HG03064 (cell line): ENCODE measurements at regions not wholly inside any gene's neighbourhood (a gene's known extent, or its start where the extent isn't known, plus 50 kb on each side); places are given as distances from the start of the nearest gene placed in this dataset.

Source experiments
- ATAC-seq: cut with Tn5 transposase; IDR thresholded peaks from one replicate; pipeline ENCODE4 v1.9.1; 2021; ENCODE audit warnings: low read depth; ENCODE audit not compliant: unreplicated experiment

DNA sequence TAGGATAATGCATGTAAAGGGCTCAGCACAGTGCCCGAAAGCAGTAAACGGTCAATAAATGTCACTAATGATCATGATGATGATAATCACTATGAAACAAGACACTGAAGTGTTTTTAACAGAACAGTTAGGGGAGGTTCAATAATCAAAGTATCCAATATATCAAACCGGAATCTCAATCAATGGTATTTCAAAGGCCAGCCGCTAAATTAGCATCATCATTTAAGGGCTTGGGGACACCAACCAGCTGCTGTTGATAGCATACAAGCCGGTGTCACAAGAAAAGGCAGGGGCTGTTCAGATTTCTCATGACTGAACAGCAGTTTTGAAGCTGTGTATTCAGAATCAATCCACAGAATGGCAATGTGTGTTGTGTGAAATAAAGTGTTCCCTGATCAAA, 316.0 kb upstream of the NPVF start:
- no peak for ATAC-seq

- ATAC-seq = no peak
Measured at GRCh38 chr7:25545124-25546008, 317.1 kb upstream of the NPVF start.

DNA sequence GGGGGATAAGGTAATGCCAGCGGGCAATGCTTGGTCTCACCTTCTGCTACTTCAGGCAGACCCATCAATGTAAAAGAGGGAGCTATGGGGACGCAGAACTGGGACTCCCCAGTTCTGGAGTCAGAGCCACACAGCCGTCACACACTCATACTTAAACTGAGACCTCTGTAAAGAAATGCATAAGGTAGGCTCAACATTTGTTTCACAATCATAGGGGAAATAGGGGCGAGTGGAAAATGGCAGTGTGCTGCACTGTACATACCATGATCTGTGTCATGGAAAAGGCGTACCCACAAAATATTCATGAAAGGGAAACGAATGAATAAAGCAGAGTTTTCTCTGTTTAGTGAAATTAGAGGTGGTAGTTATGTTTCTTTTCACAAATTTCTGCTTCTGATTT, 318.0 kb upstream of the NPVF start:
- ATAC-seq = no peak

DNA sequence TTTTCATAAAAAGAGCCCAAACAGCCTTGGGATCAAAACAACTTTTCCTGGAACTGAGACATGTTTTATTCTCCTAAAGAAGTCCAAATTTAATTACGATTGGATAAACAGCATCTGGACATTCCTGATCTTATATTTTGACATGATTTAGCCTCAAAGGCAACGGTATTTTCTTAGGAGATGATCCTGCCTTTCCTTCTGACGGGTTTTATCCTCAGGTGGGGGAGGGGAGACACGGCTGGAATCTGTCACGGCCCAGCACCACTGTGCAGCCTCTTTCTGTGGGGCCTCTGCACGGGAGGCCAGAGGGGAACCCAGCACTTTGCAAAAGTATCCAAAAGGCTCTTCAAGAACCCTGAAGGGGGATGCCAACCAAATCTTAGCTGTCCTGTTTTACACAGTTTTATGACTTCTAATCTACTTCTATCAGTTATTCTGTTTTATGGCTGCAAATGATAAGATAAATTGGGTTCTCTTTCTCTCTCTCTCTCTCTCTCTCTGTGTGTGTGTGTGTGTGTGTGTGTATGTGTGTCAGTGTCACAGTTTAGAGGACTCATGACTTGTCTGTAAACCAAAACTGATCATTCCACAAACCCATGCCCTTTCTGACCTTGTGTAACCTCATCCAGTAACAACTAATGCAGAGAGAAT, 321.1 kb upstream of the NPVF start:
- no peak for ATAC-seq

GRCh38 chr7:25550149-25550548, 321.9 kb upstream of the NPVF start:
- ATAC-seq = no peak

GRCh38 chr7:25552998-25553397, 324.7 kb upstream of the NPVF start:
- no peak for ATAC-seq

GRCh38 chr7:25553580-25554291, 325.4 kb upstream of the NPVF start:
- no peak for ATAC-seq

GRCh38 chr7:25557379-25557917, 329.2 kb upstream of the NPVF start:
- ATAC-seq = no peak

- no peak for ATAC-seq
Measured at GRCh38 chr7:25557930-25558329, 329.6 kb upstream of the NPVF start.

DNA sequence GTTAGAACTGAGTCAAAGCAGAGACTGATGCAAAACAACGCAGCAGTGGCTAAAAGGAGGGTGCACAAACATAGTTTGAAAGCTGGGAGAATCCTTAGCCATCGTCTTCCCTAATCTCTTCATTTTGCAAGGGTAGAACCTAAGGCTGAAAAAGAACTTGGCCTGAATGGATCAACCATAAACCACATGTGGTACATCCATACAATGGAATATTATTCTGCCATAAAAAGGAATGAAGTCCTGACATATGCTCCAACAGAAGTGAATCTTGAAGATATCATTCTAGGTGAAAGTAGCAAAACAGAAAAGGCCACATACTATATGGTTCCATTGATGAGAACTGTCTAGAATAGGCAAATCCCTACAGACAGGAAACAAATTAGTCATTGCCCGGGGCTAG, 330.3 kb upstream of the NPVF start:
- no peak for ATAC-seq

DNA sequence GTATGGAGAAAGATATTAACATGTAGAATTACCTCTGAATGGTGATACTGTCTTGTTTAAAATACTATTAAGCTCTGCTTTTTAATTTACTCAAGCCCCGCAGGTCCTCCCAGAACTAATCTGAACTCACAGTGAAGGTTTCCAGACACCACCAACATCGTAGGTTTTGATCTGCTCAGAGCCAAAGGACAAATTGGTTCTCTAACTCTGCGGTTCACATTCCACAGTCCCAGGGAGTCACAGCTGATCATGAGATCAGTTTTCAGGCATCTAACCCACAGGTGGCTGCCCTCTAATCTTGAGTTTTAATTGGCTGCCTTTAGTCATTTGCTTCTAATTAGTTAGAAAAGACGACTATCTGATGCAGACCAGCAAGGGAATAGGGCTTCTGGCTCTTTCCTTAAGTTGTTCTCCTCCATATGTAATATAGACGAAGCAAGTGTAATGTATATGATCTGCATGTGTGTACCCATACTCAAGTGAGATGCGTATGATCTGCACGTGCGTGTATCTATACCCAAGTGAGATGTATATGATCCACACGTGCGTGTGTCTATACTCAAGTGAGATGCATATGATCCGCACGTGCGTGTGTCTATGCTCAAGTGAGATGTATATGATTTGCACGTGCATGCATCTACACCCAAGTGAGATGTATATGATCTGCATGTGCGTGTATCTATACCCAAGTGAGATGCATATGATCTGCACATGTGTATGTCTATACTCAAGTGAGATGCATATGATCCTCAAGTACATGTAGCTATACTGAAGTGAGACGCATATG, 331.5 kb upstream of the NPVF start:
- ATAC-seq = no peak

DNA sequence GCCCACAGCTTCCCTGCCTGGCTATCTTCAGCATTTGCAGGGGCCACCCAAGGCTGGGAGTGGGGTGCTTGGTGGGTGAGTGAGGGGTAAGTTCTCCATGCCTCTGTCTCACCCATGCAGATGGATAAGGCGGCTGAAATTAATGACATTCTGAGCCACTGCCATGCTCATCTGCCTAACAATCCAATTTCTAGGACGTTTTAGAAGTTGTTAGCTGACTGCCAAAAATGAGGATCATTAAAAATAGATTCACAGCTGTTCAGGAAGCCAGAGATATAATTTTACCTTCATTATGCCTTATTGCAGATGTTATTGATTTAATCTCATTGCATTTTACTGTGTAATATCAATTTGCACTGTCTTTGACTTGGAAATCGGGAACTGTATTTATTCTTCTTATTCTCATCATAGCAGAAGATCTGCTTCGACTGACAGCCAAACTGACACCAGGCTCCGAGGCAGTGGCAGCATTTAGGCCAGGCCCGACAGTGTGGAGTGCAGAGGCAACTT, 334.4 kb upstream of the NPVF start:
- no peak for ATAC-seq

DNA sequence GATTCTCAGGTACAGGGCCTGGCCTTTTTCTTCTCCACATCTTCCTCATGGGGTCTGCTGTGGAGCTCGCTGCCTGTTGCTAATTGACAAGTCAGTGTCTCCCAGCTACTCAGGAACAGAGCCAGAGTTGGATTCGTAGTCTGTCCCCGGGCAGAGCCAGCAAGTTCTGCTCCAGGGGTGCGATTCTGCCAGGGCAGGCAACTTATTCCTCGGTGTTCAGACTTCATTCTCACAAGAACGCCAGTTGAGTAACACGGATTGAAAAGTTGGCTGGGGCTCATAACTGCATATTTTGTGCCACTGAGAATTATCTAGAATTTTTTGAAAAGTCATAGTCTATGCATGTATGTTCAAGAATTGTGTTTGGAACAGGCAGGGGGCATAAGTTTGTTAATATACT, 336.7 kb upstream of the NPVF start:
- no peak for ATAC-seq

DNA sequence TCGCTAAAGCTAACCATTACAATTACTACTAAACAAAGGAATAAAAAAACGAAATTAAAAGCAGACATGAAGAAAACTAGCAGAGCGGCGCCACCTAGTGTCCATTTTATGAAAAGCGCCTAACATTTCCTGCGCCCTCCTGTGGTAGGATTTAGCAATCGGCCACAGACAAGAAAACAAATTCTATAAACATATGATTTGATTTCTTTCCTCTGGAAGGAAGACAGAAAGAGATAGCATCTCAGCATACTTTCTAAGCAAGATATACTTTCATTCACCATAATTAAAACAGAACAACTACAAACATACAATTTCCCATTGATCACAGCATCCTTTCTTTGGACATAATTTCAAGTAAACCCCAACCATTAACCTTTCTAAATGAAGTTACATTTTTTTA, 337.7 kb upstream of the NPVF start:
- no peak for ATAC-seq

GRCh38 chr7:25567430-25567829, 339.1 kb upstream of the NPVF start:
- no peak for ATAC-seq

DNA sequence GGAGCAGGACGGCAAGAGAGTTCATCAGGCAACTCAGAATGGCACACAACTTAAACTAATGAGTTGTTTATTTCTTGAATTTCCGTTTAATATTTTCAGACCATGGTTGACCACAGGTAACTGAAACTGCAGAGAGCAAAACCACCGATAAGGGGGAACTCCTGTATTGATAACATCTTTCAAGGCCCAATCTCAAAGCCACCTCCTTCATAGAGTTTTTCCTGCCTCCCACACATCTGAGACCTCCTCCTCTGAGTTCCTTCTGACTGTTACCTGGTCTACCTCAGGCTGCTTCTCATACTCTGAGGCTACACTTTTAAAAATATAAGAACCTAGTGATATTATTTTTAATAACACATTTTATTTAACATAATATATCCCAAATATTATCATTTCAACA, 341.5 kb upstream of the NPVF start:
- no peak for ATAC-seq

- no peak for ATAC-seq
Measured at GRCh38 chr7:25572423-25572822, 344.1 kb upstream of the NPVF start.

DNA sequence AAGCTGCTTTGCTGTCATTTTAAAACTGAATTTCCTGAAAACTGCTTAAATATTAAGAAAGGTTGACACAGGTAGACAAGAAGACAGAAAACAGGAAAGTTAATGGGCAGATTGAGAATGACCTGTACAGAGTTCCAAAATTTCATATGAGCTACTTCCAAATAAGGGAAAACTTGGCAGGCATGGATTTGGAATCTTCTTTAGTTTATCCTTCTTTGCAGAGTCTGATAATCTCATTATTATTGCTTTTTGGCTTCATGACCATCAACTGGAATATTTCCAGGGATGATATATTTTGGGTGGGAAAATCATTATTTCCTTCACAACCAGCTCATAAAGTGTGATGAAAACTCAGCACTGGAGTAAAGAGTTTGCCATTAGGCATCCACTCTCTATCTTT, 346.5 kb upstream of the NPVF start:
- ATAC-seq = no peak

DNA sequence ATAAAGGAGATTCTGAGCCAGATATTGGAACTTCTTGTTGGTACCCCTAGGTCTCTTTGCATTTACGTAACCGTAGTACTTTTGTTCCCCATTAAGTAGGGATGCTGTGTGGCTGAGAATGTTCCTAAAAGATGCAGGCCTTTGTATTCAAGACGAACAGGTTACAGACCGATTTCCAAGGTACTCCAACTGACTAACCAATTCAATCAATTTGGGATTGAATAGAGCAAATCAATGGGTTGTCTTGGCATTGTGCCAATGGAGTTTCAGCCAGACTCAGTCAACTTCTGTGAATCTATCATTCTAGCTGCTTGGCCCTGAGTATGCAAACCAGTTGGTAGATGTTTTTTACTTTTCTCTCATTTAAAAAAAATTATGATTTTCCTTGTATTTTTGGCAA, 347.3 kb upstream of the NPVF start:
- ATAC-seq = no peak
